Spleen (tissue), 11 donors: ENCODE measurements at regions not wholly inside any gene's neighbourhood (a gene's known extent, or its start where the extent isn't known, plus 50 kb on each side); places are given as distances from the start of the nearest gene placed in this dataset.

Source experiments
- DNase-seq: peaks from one replicate; pipeline ENCODE4 v3.0.0-alpha.2; 2020
- H3K27ac ChIP-seq, 8 donors: fragments of 200-600 bp; sonication (generic) in 7 of 8; 1 replicate in 4 of 8; 2 replicates in 4 of 8; pipeline versions ENCODE4 v1.5.0 to v1.8.0; 2016 to 2021; ENCODE audit warnings: inconsistent platforms in 4 of 8, mild to moderate bottlenecking in 4 of 8, moderate library complexity in 1 of 8
- H3K27me3 ChIP-seq, 7 donors: fragments of 200-600 bp; sonication (generic) in 6 of 7; replicated peaks in 1 of 7; 1 replicate in 4 of 7; 2 replicates in 3 of 7; pipeline versions ENCODE4 v1.5.0 to v1.8.0; 2016 to 2021; ENCODE audit warnings: inconsistent platforms in 3 of 7, mild to moderate bottlenecking in 1 of 7
- H3K36me3 ChIP-seq, 6 donors: fragments of 200-600 bp; sonication (generic) in 5 of 6; 1 replicate in 4 of 6; 2 replicates in 2 of 6; pipeline versions ENCODE4 v1.5.0 to v1.8.0; 2016 to 2021; ENCODE audit warnings: inconsistent platforms in 2 of 6
- H3K4me1 ChIP-seq, 6 donors: fragments of 200-600 bp; sonication (generic) in 5 of 6; 1 replicate in 3 of 6; 2 replicates in 3 of 6; pipeline versions ENCODE4 v1.5.0 to v1.8.0; 2016 to 2021; ENCODE audit warnings: inconsistent platforms in 3 of 6
- H3K4me3 ChIP-seq, 8 donors: fragments of 200-600 bp; sonication (generic) in 7 of 8; 1 replicate in 4 of 8; 2 replicates in 4 of 8; pipeline versions ENCODE4 v1.5.0 to v1.8.0; 2016 to 2021; ENCODE audit warnings: inconsistent platforms in 4 of 8, mild to moderate bottlenecking in 4 of 8, moderate library complexity in 2 of 8
- H3K9me3 ChIP-seq, 8 donors: fragments of 200-600 bp; sonication (generic) in 7 of 8; 1 replicate in 4 of 8; 2 replicates in 4 of 8; pipeline versions ENCODE4 v1.5.0 to v1.8.0; 2016 to 2021; ENCODE audit warnings: inconsistent platforms in 4 of 8
- POLR2A ChIP-seq, 3 donors: fragments of 450-650 bp; IDR thresholded peaks; one replicate each; pipeline ENCODE4 v1.5.1; 2017; ENCODE audit warnings: antibody characterized with exemption in 3 of 3, mild to moderate bottlenecking in 1 of 3
- POLR2AphosphoS5 ChIP-seq, 3 donors: sonication (generic); formaldehyde crosslinking; IDR thresholded peaks; one replicate each; pipeline ENCODE4 v1.5.1; 2017; ENCODE audit warnings: antibody characterized with exemption in 3 of 3
- WGBS, 5 donors: extraction: QIAGEN DNeasy Blood & Tissue Kit in 3 of 5; methylation state at CpG; one replicate each; pipeline versions ENCODE4 v1.1.5 to v1.1.7; 2013 to 2018; 5-methylcytosine and 5-hydroxymethylcytosine counted together
- intact Hi-C: fragments of 100-400 bp; cut with DNase I; formaldehyde crosslinking; loops from one replicate; pipeline ENCODE4 v1.15.0; 2023; ENCODE audit warnings: low total_unique reads
- TF ChIP-seq, protein P1 (sequence below), 11 experiments: fragments of 200-600 bp in 7 of 11; fragments of 450-650 bp in 4 of 11; sonication (generic) in 4 of 11; IDR thresholded peaks in 8 of 11; conservative IDR thresholded peaks in 3 of 11; 1 replicate in 7 of 11; 2 replicates in 4 of 11; pipeline versions ENCODE4 v1.4.0 to v1.8.0; 2016 to 2021; ENCODE audit warnings: antibody characterized with exemption in 11 of 11, inconsistent platforms in 4 of 11, mild to moderate bottlenecking in 1 of 11
- donor health status: healthy with polysubstance abuse.
- donor health status: DM: no; HTN: no; CAD: no; lungs with moderate emphysema.
- donor health status: DM: no; HTN: no; CAD: no.
- donor health status: Bipolar disorder and iron deficiency.
- donor health status: healthy.
- donor health status: DM: no; HTN: no; CAD: no.
- donor health status: DM: yes; HTN: yes; CAD: no.

DNA sequence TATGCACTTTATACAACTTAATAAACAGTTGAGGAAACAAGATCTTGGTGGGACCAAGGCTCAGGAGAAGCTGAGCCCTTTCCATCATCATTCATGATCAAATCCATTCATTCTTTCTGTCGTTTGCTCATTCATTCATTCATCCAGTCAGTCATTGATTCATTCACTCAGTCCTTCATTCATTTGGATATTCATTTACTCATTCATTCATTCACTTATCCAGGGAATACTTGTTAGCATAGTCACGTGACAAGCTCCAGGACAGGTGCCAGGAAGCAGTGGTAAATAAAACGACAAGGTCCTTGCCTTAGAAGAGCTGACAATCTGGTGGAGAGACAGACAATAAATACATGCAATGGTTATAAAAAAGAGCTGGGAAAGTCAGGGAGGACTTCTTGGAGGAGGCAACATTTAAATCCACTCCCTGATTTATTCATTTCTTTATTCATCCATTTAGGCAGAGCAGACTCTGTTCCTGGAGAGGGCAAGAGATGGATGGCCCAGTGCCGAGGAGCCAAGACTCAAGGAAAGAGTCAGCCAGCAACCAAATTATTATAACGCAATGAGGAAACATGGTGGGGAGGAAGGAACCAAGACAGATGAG lies 74.1 kb upstream of the CASZ1 start:
- Histone ChIP-seq H3K36me3 (no peaks in the 10 kb centered on the region), H3K4me1 (peaks cover 7 to 20% (median 16%) of the 10 kb centered on the region in 6 donors), H3K27ac (no peak overlapping the region), H3K27me3 (peaks cover 0 to 96% (median 48%) of the 10 kb centered on the region in 7 donors), H3K4me3 (no peak overlapping the region), H3K9me3 (no peaks in the 10 kb centered on the region)
- intact Hi-C loops = no loop called here
- 52 to 74% (median 57%) methylated on average over 5 of the region's 5 CpGs for WGBS, 5 donors
- no peak for DNase-seq
- no peak for TF ChIP-seq POLR2A (IDR thresholded peaks at IDR 0.05)
- no peak for TF ChIP-seq POLR2AphosphoS5 (IDR thresholded peaks at IDR 0.05)
- TF ChIP-seq, protein P1, sequence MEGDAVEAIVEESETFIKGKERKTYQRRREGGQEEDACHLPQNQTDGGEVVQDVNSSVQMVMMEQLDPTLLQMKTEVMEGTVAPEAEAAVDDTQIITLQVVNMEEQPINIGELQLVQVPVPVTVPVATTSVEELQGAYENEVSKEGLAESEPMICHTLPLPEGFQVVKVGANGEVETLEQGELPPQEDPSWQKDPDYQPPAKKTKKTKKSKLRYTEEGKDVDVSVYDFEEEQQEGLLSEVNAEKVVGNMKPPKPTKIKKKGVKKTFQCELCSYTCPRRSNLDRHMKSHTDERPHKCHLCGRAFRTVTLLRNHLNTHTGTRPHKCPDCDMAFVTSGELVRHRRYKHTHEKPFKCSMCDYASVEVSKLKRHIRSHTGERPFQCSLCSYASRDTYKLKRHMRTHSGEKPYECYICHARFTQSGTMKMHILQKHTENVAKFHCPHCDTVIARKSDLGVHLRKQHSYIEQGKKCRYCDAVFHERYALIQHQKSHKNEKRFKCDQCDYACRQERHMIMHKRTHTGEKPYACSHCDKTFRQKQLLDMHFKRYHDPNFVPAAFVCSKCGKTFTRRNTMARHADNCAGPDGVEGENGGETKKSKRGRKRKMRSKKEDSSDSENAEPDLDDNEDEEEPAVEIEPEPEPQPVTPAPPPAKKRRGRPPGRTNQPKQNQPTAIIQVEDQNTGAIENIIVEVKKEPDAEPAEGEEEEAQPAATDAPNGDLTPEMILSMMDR (IDR thresholded peaks at IDR 0.05 in 8 of 11, conservative IDR thresholded peaks at IDR 0.05 in 3 of 11) = no peak

DNA sequence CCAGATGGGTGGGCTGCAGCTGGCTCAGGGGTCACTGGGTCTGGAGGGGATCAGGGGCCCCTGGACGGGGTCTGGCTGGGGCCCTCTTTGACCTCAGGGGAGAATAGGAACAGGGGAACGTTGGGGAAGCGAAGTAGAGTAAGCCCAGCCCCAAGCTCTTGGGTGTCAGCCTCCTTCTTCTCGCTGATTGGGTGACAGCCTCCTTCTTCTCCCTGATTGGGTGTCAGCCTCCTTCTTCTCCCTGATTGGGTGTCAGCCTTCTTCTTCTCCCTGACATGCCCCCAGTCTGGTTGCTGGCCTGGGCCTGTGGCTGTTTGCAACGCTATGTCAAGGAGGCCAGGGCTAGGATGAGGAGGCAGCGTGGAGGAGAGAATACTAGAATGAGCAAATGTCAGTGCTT lies 76.7 kb upstream of the CASZ1 start:
- no peak overlapping the region for H3K27ac ChIP-seq
- no peaks in the 10 kb centered on the region for H3K9me3 ChIP-seq
- 65 to 88% (median 78%) methylated on average over 6 of the region's 6 CpGs for WGBS, 5 donors
- peaks cover 0 to 72% (median 22%) of the 10 kb centered on the region in 7 donors for H3K27me3 ChIP-seq
- TF ChIP-seq POLR2A (IDR thresholded peaks at IDR 0.05) (no peak), POLR2AphosphoS5 (IDR thresholded peaks at IDR 0.05) (no peak)
- TF ChIP-seq, protein P1 (IDR thresholded peaks at IDR 0.05 in 8 of 11, conservative IDR thresholded peaks at IDR 0.05 in 3 of 11) = no peak
- DNase-seq = no peak
- intact Hi-C loops = no loop called here
- H3K4me1 ChIP-seq = no peaks in the 10 kb centered on the region
- H3K36me3 ChIP-seq = no peaks in the 10 kb centered on the region
- H3K4me3 ChIP-seq = no peak overlapping the region

DNA sequence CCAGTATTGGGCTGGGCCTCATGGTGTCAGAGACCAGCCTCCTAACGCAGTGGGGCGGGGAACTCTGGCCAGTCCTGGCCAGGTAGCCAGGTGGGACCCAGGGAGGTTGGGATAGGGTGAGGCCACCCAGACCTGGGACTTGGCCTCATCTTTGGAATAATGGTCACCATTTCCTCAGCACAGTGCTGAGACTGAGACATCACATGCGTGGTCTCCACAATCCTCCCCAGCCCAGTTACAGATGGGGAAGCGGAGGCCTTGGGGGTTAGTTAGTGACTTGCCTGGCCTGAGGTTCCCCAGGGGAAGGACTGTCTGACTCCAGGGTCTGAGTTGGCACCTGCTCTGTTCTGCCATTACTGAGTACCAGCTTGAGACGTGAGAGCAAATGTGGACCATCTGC lies 77.9 kb upstream of the CASZ1 start:
- WGBS, 5 donors = 78 to 94% (median 86%) methylated on average over 5 of the region's 5 CpGs; no CpG with 5 or more reads in 1 of the 5 donors
- no peak for DNase-seq
- no peak overlapping the region for H3K27ac ChIP-seq
- H3K4me1 ChIP-seq = no peaks in the 10 kb centered on the region
- TF ChIP-seq, protein P1 (IDR thresholded peaks at IDR 0.05 in 8 of 11, conservative IDR thresholded peaks at IDR 0.05 in 3 of 11) = no peak
- TF ChIP-seq POLR2AphosphoS5 (IDR thresholded peaks at IDR 0.05) = no peak
- no peak for TF ChIP-seq POLR2A (IDR thresholded peaks at IDR 0.05)
- intact Hi-C loops = no loop called here
- H3K36me3 ChIP-seq = no peaks in the 10 kb centered on the region
- H3K27me3 ChIP-seq = peaks cover 0 to 66% (median 10%) of the 10 kb centered on the region in 7 donors
- H3K9me3 ChIP-seq = no peaks in the 10 kb centered on the region
- no peak overlapping the region for H3K4me3 ChIP-seq

DNA sequence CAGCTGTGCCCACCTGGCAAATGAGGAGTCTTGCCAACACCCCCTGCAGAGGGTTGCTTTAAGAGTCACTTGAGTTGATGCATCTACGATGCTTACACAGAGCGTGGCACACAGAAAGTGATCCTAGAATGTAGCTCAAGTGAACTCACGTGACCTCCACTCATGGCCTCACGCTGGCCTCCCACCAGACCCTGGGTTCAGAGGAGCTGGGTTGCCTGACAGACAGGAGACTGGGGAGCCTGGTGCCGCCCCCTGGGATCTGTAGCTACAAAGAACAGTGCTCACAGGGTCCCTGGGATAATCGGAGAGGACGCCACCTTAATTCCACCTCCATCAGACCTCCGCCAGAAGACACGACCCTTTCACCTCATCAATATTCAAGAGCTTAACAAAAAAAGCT lies 81.4 kb upstream of the CASZ1 start:
- no peaks in the 10 kb centered on the region for H3K4me1 ChIP-seq
- TF ChIP-seq, protein P1 (IDR thresholded peaks at IDR 0.05 in 8 of 11, conservative IDR thresholded peaks at IDR 0.05 in 3 of 11) = no peak
- TF ChIP-seq POLR2AphosphoS5 (IDR thresholded peaks at IDR 0.05) = no peak
- TF ChIP-seq POLR2A (IDR thresholded peaks at IDR 0.05) = no peak
- no peak overlapping the region for H3K4me3 ChIP-seq
- DNase-seq = no peak
- WGBS, 5 donors = 79 to 83% (median 81%) methylated on average over 9 of the region's 9 CpGs
- H3K27ac ChIP-seq = no peak overlapping the region
- H3K9me3 ChIP-seq = no peaks in the 10 kb centered on the region
- intact Hi-C loops = no loop called here
- H3K36me3 ChIP-seq = no peaks in the 10 kb centered on the region
- H3K27me3 ChIP-seq = peaks cover 0 to 53% (median 0%) of the 10 kb centered on the region in 7 donors
